ENCODE measurements at regions not wholly inside any gene's neighbourhood (a gene's known extent, or its start where the extent isn't known, plus 50 kb on each side); places are given as distances from the start of the nearest gene placed in this dataset.

DNA sequence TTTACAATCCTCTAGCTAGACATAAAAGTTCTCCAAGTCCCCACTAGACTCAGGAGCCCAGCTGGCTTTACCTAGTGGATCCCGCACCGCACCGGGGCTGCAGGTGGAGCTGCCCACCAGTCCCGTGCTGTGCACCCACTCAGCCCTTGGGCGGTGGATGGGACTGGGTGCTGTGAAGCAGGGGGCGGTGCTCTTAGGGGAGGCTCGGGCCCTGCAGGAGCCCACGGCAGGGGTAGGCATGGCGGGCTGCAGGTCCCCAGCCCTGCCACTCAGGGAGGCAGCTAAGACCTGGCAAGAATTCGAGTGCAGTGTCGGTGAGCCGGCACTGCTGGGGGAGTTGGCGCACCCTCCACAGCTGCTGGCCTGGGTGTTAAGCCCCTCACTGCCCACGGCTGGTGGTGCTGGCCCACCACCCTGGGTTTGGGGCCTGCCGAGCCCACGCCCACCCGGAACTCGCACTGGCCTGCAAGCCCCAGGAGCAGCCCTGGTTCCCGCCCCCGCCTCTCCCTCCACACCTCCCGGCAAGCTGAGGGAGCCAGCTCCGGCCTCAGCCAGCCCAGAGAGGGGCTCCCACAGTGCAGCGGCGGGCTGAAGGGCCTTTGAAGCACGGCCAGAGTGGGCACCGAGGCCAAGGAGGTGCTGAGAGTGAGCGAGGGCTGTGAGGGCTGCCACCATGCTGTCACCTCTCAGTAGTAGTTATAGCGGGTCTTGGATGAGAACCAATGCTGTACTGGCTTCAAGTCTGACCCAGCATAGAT, 255.2 kb downstream of the CDH7 start:
- no peak overlapping the region for H2BK12ac ChIP-seq (ENCODE audit: low read depth, low read length)

More for the DNA sequence above, 255.2 kb downstream of the CDH7 start:
- no peak overlapping the region for H3K14ac ChIP-seq (ENCODE audit: insufficient read length)
- FAIRE-seq (no peak), DNase-seq (ENCODE audit: low read depth in 1 of 2, low spot score in 2 of 2) (no peak)
- WGBS, 2 experiments (ENCODE audit: extremely low coverage in 1 of 2, insufficient coverage in 1 of 2, insufficient read length in 1 of 2, insufficient replicate concordance in 2 of 2, low coverage in 1 of 2, low lambda C conversion rate in 2 of 2, missing lambda C conversion rate in 1 of 2) = 87% methylated on average over 9 of the region's 28 CpGs; no CpG with 5 or more reads in 1 of the 2 experiments
- no peak overlapping the region for H4K8ac ChIP-seq (ENCODE audit: extremely low read depth, insufficient read depth, low read length)
- H4K20me1 ChIP-seq (replicated peaks in 1 of 2; ENCODE audit: control insufficient read depth in 1 of 2, insufficient read depth in 2 of 2, low read length in 2 of 2) = no peaks in the 10 kb centered on the region
- peaks cover 0 to 7% (median 0%) of the 10 kb centered on the region in 4 experiments; a peak in 1 of 8 replicates for H3K36me3 ChIP-seq (ENCODE audit: control insufficient read depth in 2 of 4, insufficient read depth in 4 of 4, low read length in 3 of 4)
- no peaks in the 10 kb centered on the region for H3K79me1 ChIP-seq (ENCODE audit: low read depth, low read length)
- no peak overlapping the region for H2BK20ac ChIP-seq (ENCODE audit: low read length)
- no peak overlapping the region for H4K91ac ChIP-seq (replicated peaks; ENCODE audit: insufficient read length, low read length)
- CTCF ChIA-PET (ENCODE audit: partially characterized antibody) = interaction anchor here (1.0 kb wide), 1 partner anchor 490 kb away, joined by 3 read pairs; no protein-coding TSS in a partner anchor
- no peak overlapping the region for H3K18ac ChIP-seq (ENCODE audit: extremely low read depth, low read length)
- H3K4me3 ChIP-seq (ENCODE audit: extremely low read depth in 1 of 4, insufficient read depth in 2 of 4, low read depth in 3 of 4, low read length in 4 of 4) = no peak overlapping the region
- no peak overlapping the region for H2BK15ac ChIP-seq (ENCODE audit: low read length)
- no peak overlapping the region for H3K9ac ChIP-seq (replicated peaks in 1 of 4; ENCODE audit: extremely low read depth in 1 of 4, low read depth in 3 of 4, low read length in 3 of 4)
- POLR2A ChIA-PET (ENCODE audit: partially characterized antibody) = no interaction called here
- H3K9me3 ChIP-seq (ENCODE audit: insufficient read depth in 2 of 2, low read depth in 1 of 2, low read length in 1 of 2) = peaks cover 2 to 12% of the 10 kb centered on the region in 2 experiments; a peak in 2 of 4 replicates
- H3K23me2 ChIP-seq (ENCODE audit: low read depth, low read length) = no peaks in the 10 kb centered on the region
- H3K23ac ChIP-seq (ENCODE audit: insufficient read length) = no peak overlapping the region
- no peak overlapping the region for H2AK5ac ChIP-seq (ENCODE audit: low read depth, low read length)
- H3K4me1 ChIP-seq (replicated peaks in 1 of 4; ENCODE audit: control insufficient read depth in 3 of 4, insufficient read depth in 4 of 4, low read length in 3 of 4) = no peaks in the 10 kb centered on the region
- H2BK5ac ChIP-seq (ENCODE audit: low read depth, low read length) = no peak overlapping the region
- TF ChIP-seq SP4 (IDR thresholded peaks at IDR 0.05; ENCODE audit: low read length) = no peak
- no peak for TF ChIP-seq ATF2 (IDR thresholded peaks at IDR 0.05; ENCODE audit: low read length)
- no peak for TF ChIP-seq CREB1 (IDR thresholded peaks at IDR 0.05)
- TF ChIP-seq HDAC2 (IDR thresholded peaks at IDR 0.05; ENCODE audit: borderline replicate concordance in 1 of 2, low read depth in 2 of 2, low read length in 2 of 2) = no peak
- no peaks in the 10 kb centered on the region for H3K79me2 ChIP-seq (ENCODE audit: control insufficient read depth in 1 of 2, insufficient read depth in 2 of 2, low read length in 2 of 2)
- no peak overlapping the region for H2BK120ac ChIP-seq (replicated peaks; ENCODE audit: low read depth, low read length)
- no peak overlapping the region for H3K4ac ChIP-seq (replicated peaks; ENCODE audit: insufficient read length, low read depth, low read length)
- no peak overlapping the region for H3K56ac ChIP-seq (replicated peaks; ENCODE audit: insufficient read length, low read depth, low read length)
- no peak overlapping the region for H4K5ac ChIP-seq (ENCODE audit: insufficient read length, low read depth, low read length)
- no peaks in the 10 kb centered on the region for H3K27me3 ChIP-seq (replicated peaks in 1 of 4; ENCODE audit: control insufficient read depth in 3 of 4, extremely low read depth in 1 of 4, insufficient read depth in 3 of 4, low read length in 3 of 4)
- H3K27ac ChIP-seq (ENCODE audit: low read depth, low read length) = no peak overlapping the region
- H2AFZ ChIP-seq (ENCODE audit: low read length) = no peak overlapping the region
- no peak overlapping the region for H3K4me2 ChIP-seq (ENCODE audit: insufficient read depth in 1 of 2, low read depth in 2 of 2, low read length in 2 of 2)
